ENCODE measurements at regions not wholly inside any gene's neighbourhood (a gene's known extent, or its start where the extent isn't known, plus 50 kb on each side); places are given as distances from the start of the nearest gene placed in this dataset.

DNA sequence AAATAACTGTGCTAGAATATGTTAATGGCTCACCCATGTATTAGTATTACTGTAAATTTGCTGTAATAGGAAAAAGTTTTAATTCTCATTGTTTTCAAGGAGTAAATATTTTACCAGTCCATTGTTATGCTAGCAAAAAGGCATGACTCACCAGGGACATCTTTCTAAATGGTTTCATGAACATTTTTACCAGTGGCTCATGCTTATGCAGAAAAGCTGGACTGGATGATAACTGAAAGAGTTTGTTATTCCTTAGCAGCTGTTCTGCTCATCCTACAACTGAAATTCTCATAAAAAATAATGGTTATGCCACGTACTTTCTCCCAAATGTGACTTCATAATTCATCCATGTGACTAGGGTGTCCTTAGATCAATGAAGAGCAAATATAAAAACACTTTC lies 111.9 kb upstream of the PCDH18 start:
- intact Hi-C loops (cut with micrococcal nuclease), result no loop called here
- CTCF ChIA-PET, result no interaction called here
- Histone ChIP-seq H3K36me3 (ENCODE audit: control insufficient read depth in 2 of 2, extremely low read depth in 1 of 2, insufficient read depth in 2 of 2, low read length in 2 of 2) (no peaks in the 10 kb centered on the region), H3K4me3 (replicated peaks in 1 of 3; ENCODE audit: insufficient read depth in 1 of 3, low read depth in 1 of 3, low read length in 3 of 3) (no peak overlapping the region), H3K4me2 (ENCODE audit: insufficient read depth, low read length) (no peak overlapping the region), H3K4me1 (ENCODE audit: control insufficient read depth, extremely low read depth, insufficient read depth, low read length) (no peaks in the 10 kb centered on the region), H3K9me1 (replicated peaks; ENCODE audit: control insufficient read depth, extremely low read depth, insufficient read depth, low read length) (no peaks in the 10 kb centered on the region), H2AFZ (ENCODE audit: low read depth, low read length) (no peak overlapping the region), H3K27me3 (ENCODE audit: control insufficient read depth in 2 of 2, insufficient read depth in 2 of 2, low read length in 2 of 2) (no peaks in the 10 kb centered on the region), H3K9me3 (replicated peaks; ENCODE audit: control insufficient read depth, insufficient read depth, low read length) (no peaks in the 10 kb centered on the region), H3K79me2 (ENCODE audit: control insufficient read depth, insufficient read depth, low read length) (no peaks in the 10 kb centered on the region), H3K9ac (replicated peaks; ENCODE audit: extremely low read depth, insufficient read depth, low read length) (no peak overlapping the region), H4K20me1 (replicated peaks; ENCODE audit: control insufficient read depth, extremely low read depth, insufficient read depth, low read length) (no peaks in the 10 kb centered on the region), H3K27ac (ENCODE audit: insufficient read depth, low read depth, low read length) (no peak overlapping the region)
- FAIRE-seq (no peak), DNase-seq (ENCODE audit: low read depth, low spot score) (peak; percentile 8)
- dilution Hi-C loops (cut with MboI; ENCODE audit: extremely low pct_ligation_motif_present, low sequenced_read_pairs), result no loop called here
- no TSS peak for BruUV-seq (replicated peaks)
- TF ChIP-seq JUN (IDR thresholded peaks at IDR 0.05; ENCODE audit: borderline replicate concordance, insufficient read depth, insufficient read length, low read depth) (peak; percentile 12), FOS (IDR thresholded peaks at IDR 0.05; ENCODE audit: borderline replicate concordance, insufficient read depth, low read length) (no peak)
- POLR2A ChIA-PET, result no interaction called here

DNA sequence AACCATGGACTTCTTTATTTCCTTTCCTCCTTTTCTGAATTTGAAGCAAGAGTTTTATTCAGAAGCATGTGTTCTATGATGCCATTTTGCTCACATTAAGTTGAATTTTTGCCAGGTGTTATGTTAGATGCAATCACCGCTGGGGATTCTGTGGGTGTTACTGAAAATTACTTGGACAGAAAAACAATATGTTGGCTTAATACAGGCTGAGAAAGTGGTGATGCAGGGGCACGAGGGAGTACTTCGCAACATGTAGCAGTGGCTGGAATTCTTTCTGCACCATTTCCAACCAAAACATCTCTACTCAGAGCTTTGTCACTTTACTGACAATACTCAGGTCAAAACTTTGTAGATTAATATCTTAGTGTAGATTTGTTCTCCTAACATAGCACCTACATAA lies 109.2 kb upstream of the PCDH18 start:
- no TSS peak for BruUV-seq (replicated peaks)
- dilution Hi-C loops (cut with MboI; ENCODE audit: extremely low pct_ligation_motif_present, low sequenced_read_pairs) (no loop called here), intact Hi-C loops (cut with micrococcal nuclease) (no loop called here)
- ChIA-PET POLR2A (no interaction called here), CTCF (no interaction called here)
- Histone ChIP-seq H3K4me1 (ENCODE audit: control insufficient read depth, extremely low read depth, insufficient read depth, low read length) (no peaks in the 10 kb centered on the region), H3K9ac (replicated peaks; ENCODE audit: extremely low read depth, insufficient read depth, low read length) (no peak overlapping the region), H2AFZ (ENCODE audit: low read depth, low read length) (no peak overlapping the region), H3K9me1 (replicated peaks; ENCODE audit: control insufficient read depth, extremely low read depth, insufficient read depth, low read length) (no peaks in the 10 kb centered on the region), H3K4me3 (replicated peaks in 1 of 3; ENCODE audit: insufficient read depth in 1 of 3, low read depth in 1 of 3, low read length in 3 of 3) (no peak overlapping the region), H3K27me3 (ENCODE audit: control insufficient read depth in 2 of 2, insufficient read depth in 2 of 2, low read length in 2 of 2) (no peaks in the 10 kb centered on the region), H3K27ac (ENCODE audit: insufficient read depth, low read depth, low read length) (no peak overlapping the region), H3K9me3 (replicated peaks; ENCODE audit: control insufficient read depth, insufficient read depth, low read length) (no peaks in the 10 kb centered on the region), H4K20me1 (replicated peaks; ENCODE audit: control insufficient read depth, extremely low read depth, insufficient read depth, low read length) (no peaks in the 10 kb centered on the region), H3K79me2 (ENCODE audit: control insufficient read depth, insufficient read depth, low read length) (no peaks in the 10 kb centered on the region), H3K4me2 (ENCODE audit: insufficient read depth, low read length) (no peak overlapping the region), H3K36me3 (ENCODE audit: control insufficient read depth in 2 of 2, extremely low read depth in 1 of 2, insufficient read depth in 2 of 2, low read length in 2 of 2) (no peaks in the 10 kb centered on the region)
- FAIRE-seq (no peak), DNase-seq (ENCODE audit: low read depth, low spot score) (no peak)
- TF ChIP-seq MYC (IDR thresholded peaks at IDR 0.05; ENCODE audit: low read depth, low read length) (no peak), FOS (IDR thresholded peaks at IDR 0.05; ENCODE audit: borderline replicate concordance, insufficient read depth, low read length) (no peak), POLR2AphosphoS5 (IDR thresholded peaks at IDR 0.05; ENCODE audit: insufficient read depth, low read depth, low read length) (no peak), EZH2 (IDR thresholded peaks at IDR 0.05; ENCODE audit: borderline replicate concordance, low read depth, low read length, severe bottlenecking) (no peak), POLR2A (IDR thresholded peaks at IDR 0.05; ENCODE audit: low read depth, low read length) (no peak), JUN (IDR thresholded peaks at IDR 0.05; ENCODE audit: borderline replicate concordance, insufficient read depth, insufficient read length, low read depth) (no peak)
- TF ChIP-seq, protein P1, sequence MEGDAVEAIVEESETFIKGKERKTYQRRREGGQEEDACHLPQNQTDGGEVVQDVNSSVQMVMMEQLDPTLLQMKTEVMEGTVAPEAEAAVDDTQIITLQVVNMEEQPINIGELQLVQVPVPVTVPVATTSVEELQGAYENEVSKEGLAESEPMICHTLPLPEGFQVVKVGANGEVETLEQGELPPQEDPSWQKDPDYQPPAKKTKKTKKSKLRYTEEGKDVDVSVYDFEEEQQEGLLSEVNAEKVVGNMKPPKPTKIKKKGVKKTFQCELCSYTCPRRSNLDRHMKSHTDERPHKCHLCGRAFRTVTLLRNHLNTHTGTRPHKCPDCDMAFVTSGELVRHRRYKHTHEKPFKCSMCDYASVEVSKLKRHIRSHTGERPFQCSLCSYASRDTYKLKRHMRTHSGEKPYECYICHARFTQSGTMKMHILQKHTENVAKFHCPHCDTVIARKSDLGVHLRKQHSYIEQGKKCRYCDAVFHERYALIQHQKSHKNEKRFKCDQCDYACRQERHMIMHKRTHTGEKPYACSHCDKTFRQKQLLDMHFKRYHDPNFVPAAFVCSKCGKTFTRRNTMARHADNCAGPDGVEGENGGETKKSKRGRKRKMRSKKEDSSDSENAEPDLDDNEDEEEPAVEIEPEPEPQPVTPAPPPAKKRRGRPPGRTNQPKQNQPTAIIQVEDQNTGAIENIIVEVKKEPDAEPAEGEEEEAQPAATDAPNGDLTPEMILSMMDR (IDR thresholded peaks at IDR 0.05; ENCODE audit: extremely low read depth in 1 of 2, insufficient read depth in 1 of 2, low read depth in 1 of 2, low read length in 2 of 2), result no peak

All from endothelial cell of umbilical vein (primary cell).